GM21390 (cell line): ENCODE measurements at regions not wholly inside any gene's neighbourhood (a gene's known extent, or its start where the extent isn't known, plus 50 kb on each side); places are given as distances from the start of the nearest gene placed in this dataset.
"Not testable (repeated sequence)": the region's sequence is repeated elsewhere in the genome, so short reads cannot be mapped to it uniquely, and the experiment has no call there.

Experiments used
- ATAC-seq: cut with Tn5 transposase; IDR thresholded peaks from one replicate; pipeline ENCODE4 v1.9.1; 2021; ENCODE audit not compliant: unreplicated experiment

- no peak for ATAC-seq
Measured at GRCh38 chr6:14217728-14218518, 100.4 kb downstream of the CD83 start.

- ATAC-seq = no peak
Measured at GRCh38 chr6:14218519-14218800, 100.9 kb downstream of the CD83 start.

GRCh38 chr6:14221564-14222279 lies 104.2 kb downstream of the CD83 start:
- no peak for ATAC-seq

- no peak for ATAC-seq
Measured at GRCh38 chr6:14222956-14223355, 105.4 kb downstream of the CD83 start.

- peak; percentile 61 for ATAC-seq
Measured at GRCh38 chr6:14224359-14225103, 107.0 kb downstream of the CD83 start.

GRCh38 chr6:14226051-14226660 lies 108.6 kb downstream of the CD83 start:
- ATAC-seq = no peak

- no peak for ATAC-seq
Measured at GRCh38 chr6:14228571-14228970, 111.0 kb downstream of the CD83 start.

- no peak for ATAC-seq
Measured at GRCh38 chr6:14231071-14231483, 113.5 kb downstream of the CD83 start.

GRCh38 chr6:14231501-14232280 lies 114.1 kb downstream of the CD83 start:
- ATAC-seq = no peak

- no peak for ATAC-seq
Measured at GRCh38 chr6:14232889-14233288, 115.3 kb downstream of the CD83 start.

- ATAC-seq = no peak
Measured at GRCh38 chr6:14235653-14236356, 118.2 kb downstream of the CD83 start.

GRCh38 chr6:14239097-14239496 lies 121.5 kb downstream of the CD83 start:
- ATAC-seq = no peak

- no peak for ATAC-seq
Measured at GRCh38 chr6:14240411-14241166, 123.0 kb downstream of the CD83 start.

GRCh38 chr6:14241255-14242070 lies 123.9 kb downstream of the CD83 start:
- no peak for ATAC-seq

GRCh38 chr6:14242912-14243311 lies 125.3 kb downstream of the CD83 start:
- not testable (repeated sequence) for ATAC-seq

GRCh38 chr6:14243597-14243996 lies 126.0 kb downstream of the CD83 start:
- no peak for ATAC-seq

GRCh38 chr6:14246876-14247275 lies 129.3 kb downstream of the CD83 start:
- no peak for ATAC-seq

GRCh38 chr6:14250573-14250972 lies 133.0 kb downstream of the CD83 start:
- ATAC-seq = no peak
